Heart right ventricle (tissue), 16 donors: ENCODE measurements at regions not wholly inside any gene's neighbourhood (a gene's known extent, or its start where the extent isn't known, plus 50 kb on each side); places are given as distances from the start of the nearest gene placed in this dataset.

Source experiments
- ATAC-seq, 8 donors: fragments of 200-7000 bp; cut with Tn5 transposase; one replicate each; pipeline ENCODE4 v1.9.1; 2020; ENCODE audit warnings: mild to moderate bottlenecking in 8 of 8, moderate library complexity in 8 of 8, moderate number of reproducible peaks in 1 of 8
- DNase-seq, 2 donors: peaks; one replicate each; pipeline ENCODE4 v3.0.0-alpha.2; 2020
- H3K27ac ChIP-seq, 10 donors: fragments of 200-600 bp; sonication (generic) in 2 of 10; one replicate each; pipeline versions ENCODE4 v1.5.0 to v1.8.0; 2020 to 2022; ENCODE audit warnings: mild to moderate bottlenecking in 3 of 10
- H3K27me3 ChIP-seq, 7 donors: fragments of 200-600 bp; one replicate each; pipeline ENCODE4 v1.8.0; 2021 to 2022; ENCODE audit warnings: mild to moderate bottlenecking in 2 of 7
- H3K36me3 ChIP-seq, 9 donors: fragments of 200-600 bp; sonication (generic) in 1 of 9; one replicate each; pipeline versions ENCODE4 v1.5.0 to v1.8.0; 2020 to 2022; ENCODE audit warnings: mild to moderate bottlenecking in 2 of 9
- H3K4me1 ChIP-seq, 9 donors: fragments of 200-600 bp; sonication (generic) in 1 of 9; one replicate each; pipeline versions ENCODE4 v1.5.0 to v1.8.0; 2020 to 2022; ENCODE audit warnings: mild to moderate bottlenecking in 4 of 9
- H3K4me3 ChIP-seq, 10 donors: fragments of 200-600 bp; sonication (generic) in 2 of 10; one replicate each; pipeline versions ENCODE4 v1.5.0 to v1.8.0; 2020 to 2022; ENCODE audit warnings: mild to moderate bottlenecking in 7 of 10, moderate library complexity in 2 of 10
- H3K9me3 ChIP-seq, 11 donors: fragments of 200-600 bp in 10 of 11; sonication (generic) in 2 of 11; one replicate each; pipeline versions ENCODE4 v1.5.0 to v1.8.0; 2013 to 2022; ENCODE audit warnings: mild to moderate bottlenecking in 2 of 11, control low read depth in 1 of 11, moderate library complexity in 1 of 11
- CTCF ChIP-seq, 9 donors: fragments of 200-600 bp; sonication (generic) in 2 of 9; IDR thresholded peaks; one replicate each; pipeline versions ENCODE4 v1.5.0 to v1.8.0; 2021 to 2022; ENCODE audit warnings: antibody characterized with exemption in 9 of 9, mild to moderate bottlenecking in 5 of 9, moderate library complexity in 1 of 9
- WGBS, 2 donors: extraction: QIAGEN DNeasy Blood & Tissue Kit; methylation state at CpG; one replicate each; pipeline ENCODE4 v1.1.7; 2013; ENCODE audit warnings: inconsistent platforms in 1 of 2; 5-methylcytosine and 5-hydroxymethylcytosine counted together
- intact Hi-C, 10 donors: fragments of 100-400 bp; cut with DNase I; formaldehyde crosslinking; loops; one replicate each; pipeline versions ENCODE4 v1.11.1 to v1.14.2; 2022
- donor health status: Arrhythmogenic right ventricular cardiomyopathy.
- donor health status: ischemic (EF 13 %, LVEDD 7.1; RV severe dilation, severe dysfunction).
- donor health status: healthy with polysubstance abuse.
- donor health status: DM: no; HTN: yes; CAD: no.
- donor health status: DM: no; HTN: no; CAD: no.
- donor health status: ischemic (EF 25% LVEDD 6.9; RV normal size, moderate dysfunction).
- donor health status: ischemic (EF 25% LVEDD 5.7; RV mildly dilated, moderate dysfunction).
- donor health status: healthy.
- donor health status: DM: yes; HTN: yes; CAD: no.
- donor health status: Ischemic cardiomyopathy.
- donor health status: ischemic (EF 35%, LVEDD 5.7; RV mildly dilated, moderate dysfunction).
- donor health status: nonischemic (EF 11% LVEDD 7.7; RV severe dilation, severe dysfunction).
- donor health status: DM: yes; HTN: yes; CAD: no.
- donor health status: PGD.
- donor health status: ischemic (EF 29% LVEDD 5.4; RV normal size, mild dysfunction).
- donor health status: nonischemic (EF 23%, LVEDD 6.1; RV moderate dilation, normal function).

GRCh38 chr5:88984040-88984439 is 101.1 kb upstream of the MEF2C start:
- Histone ChIP-seq H3K27me3 (no peaks in the 10 kb centered on the region), H3K36me3 (no peaks in the 10 kb centered on the region), H3K27ac (no peak overlapping the region), H3K9me3 (peaks cover 0 to 12% (median 0%) of the 10 kb centered on the region in 11 donors), H3K4me3 (no peak overlapping the region), H3K4me1 (no peaks in the 10 kb centered on the region)
- DNase-seq = no peak
- intact Hi-C loops = no loop called here
- ATAC-seq = no peak
- TF ChIP-seq CTCF (IDR thresholded peaks at IDR 0.05) = no peak
- WGBS, 2 donors = 88 to 94% methylated on average over 1 of the region's 1 CpG

- no peak for DNase-seq
- H3K4me1 ChIP-seq = peaks cover 0 to 4% (median 0%) of the 10 kb centered on the region in 9 donors
- no peak overlapping the region for H3K4me3 ChIP-seq
- H3K27ac ChIP-seq = no peak overlapping the region
- no peaks in the 10 kb centered on the region for H3K36me3 ChIP-seq
- TF ChIP-seq CTCF (IDR thresholded peaks at IDR 0.05) = no peak
- no peaks in the 10 kb centered on the region for H3K9me3 ChIP-seq
- H3K27me3 ChIP-seq = no peaks in the 10 kb centered on the region
- ATAC-seq = no peak
- WGBS, 2 donors = 68 to 82% methylated on average over 3 of the region's 3 CpGs
- intact Hi-C loops = no loop called here
These were observed 96.7 kb upstream of the MEF2C start for GRCh38 chr5:88979726-88980125.

- no peaks in the 10 kb centered on the region for H3K36me3 ChIP-seq
- H3K9me3 ChIP-seq = no peaks in the 10 kb centered on the region
- no peak for DNase-seq
- no peak for ATAC-seq
- H3K4me3 ChIP-seq = no peak overlapping the region
- intact Hi-C loops = no loop called here
- peaks cover 0 to 4% (median 0%) of the 10 kb centered on the region in 9 donors for H3K4me1 ChIP-seq
- no peak overlapping the region for H3K27ac ChIP-seq
- WGBS, 2 donors = 69 to 83% methylated on average over 3 of the region's 3 CpGs
- no peak for TF ChIP-seq CTCF (IDR thresholded peaks at IDR 0.05)
- no peaks in the 10 kb centered on the region for H3K27me3 ChIP-seq
These were observed 96.3 kb upstream of the MEF2C start for GRCh38 chr5:88979244-88979643.

GRCh38 chr5:88976914-88977313 is 93.9 kb upstream of the MEF2C start:
- H3K9me3 ChIP-seq = no peaks in the 10 kb centered on the region
- intact Hi-C loops = no loop called here
- H3K27ac ChIP-seq = no peak overlapping the region
- no peaks in the 10 kb centered on the region for H3K36me3 ChIP-seq
- no peak for ATAC-seq
- H3K4me3 ChIP-seq = no peak overlapping the region
- DNase-seq = no peak
- H3K27me3 ChIP-seq = no peaks in the 10 kb centered on the region
- peaks cover 0 to 4% (median 0%) of the 10 kb centered on the region in 9 donors for H3K4me1 ChIP-seq
- TF ChIP-seq CTCF (IDR thresholded peaks at IDR 0.05) = no peak
